Ascending aorta (tissue), 2 donors: ENCODE measurements at regions not wholly inside any gene's neighbourhood (a gene's known extent, or its start where the extent isn't known, plus 50 kb on each side); places are given as distances from the start of the nearest gene placed in this dataset.

ENCODE experiments used
- DNase-seq, 2 donors: peaks; one replicate each; pipeline ENCODE4 v3.0.0-alpha.2; 2019; ENCODE audit warnings: low spot score in 2 of 2
- H3K27ac ChIP-seq, 2 donors: fragments of 200-600 bp; sonication (generic); one replicate each; pipeline ENCODE4 v1.5.1; 2016 to 2017; ENCODE audit warnings: mild to moderate bottlenecking in 1 of 2
- H3K27me3 ChIP-seq: fragments of 200-600 bp; sonication (generic); one replicate; pipeline ENCODE4 v1.5.1; 2017
- H3K36me3 ChIP-seq, 2 donors: fragments of 200-600 bp; sonication (generic); one replicate each; pipeline ENCODE4 v1.5.1; 2016
- H3K4me1 ChIP-seq, 2 donors: fragments of 200-600 bp; sonication (generic); one replicate each; pipeline ENCODE4 v1.5.1; 2016 to 2017; ENCODE audit warnings: mild to moderate bottlenecking in 1 of 2
- H3K4me3 ChIP-seq, 2 donors: fragments of 200-600 bp; sonication (generic); one replicate each; pipeline ENCODE4 v1.5.1; 2016 to 2017; ENCODE audit warnings: mild to moderate bottlenecking in 1 of 2
- H3K9me3 ChIP-seq, 2 donors: fragments of 200-600 bp; sonication (generic); one replicate each; pipeline ENCODE4 v1.5.1; 2016
- CTCF ChIP-seq, 3 experiments: fragments of 200-600 bp in 2 of 3; fragments of 450-650 bp in 1 of 3; sonication (generic) in 2 of 3; IDR thresholded peaks; one replicate each; pipeline ENCODE4 v1.5.1; 2016 to 2019; ENCODE audit warnings: antibody characterized with exemption in 3 of 3, mild to moderate bottlenecking in 1 of 3, moderate library complexity in 1 of 3
- intact Hi-C: fragments of 100-400 bp; cut with DNase I; formaldehyde crosslinking; loops from one replicate; pipeline ENCODE4 v1.15.1; 2023

GRCh38 chr4:115292320-115293092 is 179.1 kb upstream of the NDST4 start:
- no peak overlapping the region for H3K4me3 ChIP-seq
- H3K9me3 ChIP-seq = no peaks in the 10 kb centered on the region
- intact Hi-C loops = no loop called here
- H3K36me3 ChIP-seq = no peaks in the 10 kb centered on the region
- no peak for TF ChIP-seq CTCF (IDR thresholded peaks at IDR 0.05)
- no peak overlapping the region for H3K27ac ChIP-seq
- no peaks in the 10 kb centered on the region for H3K27me3 ChIP-seq
- no peak for DNase-seq
- H3K4me1 ChIP-seq = no peaks in the 10 kb centered on the region

- Histone ChIP-seq H3K27ac (no peak overlapping the region), H3K9me3 (no peaks in the 10 kb centered on the region), H3K27me3 (no peaks in the 10 kb centered on the region), H3K36me3 (no peaks in the 10 kb centered on the region), H3K4me1 (no peaks in the 10 kb centered on the region), H3K4me3 (no peak overlapping the region)
- intact Hi-C loops = no loop called here
- no peak for TF ChIP-seq CTCF (IDR thresholded peaks at IDR 0.05)
- DNase-seq = no peak
Measured at GRCh38 chr4:115287426-115287825, 174.0 kb upstream of the NDST4 start.

GRCh38 chr4:115279330-115279729 is 165.9 kb upstream of the NDST4 start:
- Histone ChIP-seq H3K4me1 (no peaks in the 10 kb centered on the region), H3K36me3 (no peaks in the 10 kb centered on the region), H3K4me3 (no peak overlapping the region), H3K27ac (no peak overlapping the region), H3K9me3 (no peaks in the 10 kb centered on the region), H3K27me3 (no peaks in the 10 kb centered on the region)
- intact Hi-C loops = no loop called here
- no peak for TF ChIP-seq CTCF (IDR thresholded peaks at IDR 0.05)
- DNase-seq = no peak

GRCh38 chr4:115278830-115279229 is 165.4 kb upstream of the NDST4 start:
- H3K27ac ChIP-seq = no peak overlapping the region
- no peaks in the 10 kb centered on the region for H3K9me3 ChIP-seq
- no peaks in the 10 kb centered on the region for H3K36me3 ChIP-seq
- H3K4me3 ChIP-seq = no peak overlapping the region
- H3K27me3 ChIP-seq = no peaks in the 10 kb centered on the region
- TF ChIP-seq CTCF (IDR thresholded peaks at IDR 0.05) = no peak
- intact Hi-C loops = no loop called here
- no peaks in the 10 kb centered on the region for H3K4me1 ChIP-seq
- no peak for DNase-seq

GRCh38 chr4:115275615-115276014 is 162.2 kb upstream of the NDST4 start:
- intact Hi-C loops = no loop called here
- DNase-seq = no peak
- Histone ChIP-seq H3K36me3 (no peaks in the 10 kb centered on the region), H3K27ac (no peak overlapping the region), H3K4me1 (no peaks in the 10 kb centered on the region), H3K4me3 (no peak overlapping the region), H3K9me3 (no peaks in the 10 kb centered on the region), H3K27me3 (no peaks in the 10 kb centered on the region)
- no peak for TF ChIP-seq CTCF (IDR thresholded peaks at IDR 0.05)

- no peak overlapping the region for H3K27ac ChIP-seq
- TF ChIP-seq CTCF (IDR thresholded peaks at IDR 0.05) = no peak
- no peaks in the 10 kb centered on the region for H3K9me3 ChIP-seq
- intact Hi-C loops = no loop called here
- DNase-seq = no peak
- no peaks in the 10 kb centered on the region for H3K27me3 ChIP-seq
- no peaks in the 10 kb centered on the region for H3K4me1 ChIP-seq
- no peak overlapping the region for H3K4me3 ChIP-seq
- no peaks in the 10 kb centered on the region for H3K36me3 ChIP-seq
Measured at GRCh38 chr4:115274545-115274944, 161.1 kb upstream of the NDST4 start.
